CD1c-positive myeloid dendritic cell (primary cell): ENCODE measurements at regions not wholly inside any gene's neighbourhood (a gene's known extent, or its start where the extent isn't known, plus 50 kb on each side); places are given as distances from the start of the nearest gene placed in this dataset.

Experiments used
- DNase-seq: peaks from one replicate; pipeline ENCODE4 v3.0.0-alpha.2; 2016; ENCODE audit errors: extremely low spot score

DNA sequence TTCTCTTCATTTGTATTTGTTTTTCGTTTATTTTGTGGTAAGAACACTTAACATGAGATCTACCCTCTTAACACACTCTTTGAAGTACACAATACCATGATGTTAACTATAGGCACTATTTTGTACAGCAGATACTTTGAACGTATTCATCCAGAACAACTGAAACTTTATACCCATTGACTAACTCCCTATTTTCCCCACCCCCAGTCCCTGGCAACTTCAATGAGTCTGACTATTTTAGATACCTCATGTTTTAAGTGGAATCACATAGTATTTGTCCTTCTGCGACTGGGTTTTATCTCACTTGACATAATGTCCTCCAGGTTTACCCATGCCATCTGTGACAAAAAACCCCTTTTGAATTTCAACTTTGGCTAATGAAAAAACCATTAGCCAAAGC, 356.3 kb upstream of the CDH20 start:
- DNase-seq: no peak

DNA sequence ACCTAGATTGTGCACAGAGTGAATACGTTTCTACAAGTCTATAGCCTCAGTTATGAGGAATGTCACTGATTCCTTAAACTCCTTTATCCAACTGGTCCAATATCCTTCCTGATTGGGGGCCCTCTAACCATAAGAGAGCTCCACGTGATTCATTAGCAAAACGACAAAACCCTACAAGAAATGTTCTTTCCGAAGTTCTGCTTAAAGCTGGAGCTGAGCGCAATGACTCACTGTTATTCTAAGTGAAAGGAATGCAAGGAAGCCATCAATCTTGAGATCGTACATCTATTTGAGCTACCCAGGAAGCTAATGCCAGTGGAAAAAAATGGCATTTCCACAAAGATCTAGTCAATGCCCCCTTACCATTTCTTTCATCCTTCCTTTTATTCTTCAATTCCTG, 354.9 kb upstream of the CDH20 start:
- DNase-seq: no peak

DNA sequence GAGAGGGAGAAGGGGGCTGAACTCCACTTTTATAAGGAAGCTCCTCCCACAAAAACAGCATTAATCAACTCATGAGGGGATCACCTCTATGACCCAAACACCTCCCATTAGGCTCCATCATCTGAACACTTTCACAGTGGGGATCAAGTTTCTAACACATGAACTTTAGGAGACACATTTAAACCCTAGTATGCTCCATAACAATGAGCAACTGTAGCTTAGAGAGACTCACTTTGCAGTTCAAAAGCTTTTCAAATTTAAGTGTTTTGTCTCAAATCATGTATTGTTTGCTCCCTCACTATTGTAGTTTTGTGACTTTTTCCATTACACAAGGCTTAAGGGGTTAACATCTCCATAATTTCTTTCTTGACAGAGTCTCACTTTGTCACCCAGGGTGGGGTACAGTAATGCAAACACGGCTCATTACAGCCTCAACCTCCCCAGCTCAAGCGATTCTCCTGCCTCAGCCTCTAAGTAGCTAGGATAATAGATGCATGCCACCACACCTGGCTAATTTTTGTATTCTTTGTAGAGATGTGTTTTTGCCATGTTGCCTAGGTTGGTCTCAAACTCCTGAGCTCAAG, 352.7 kb upstream of the CDH20 start:
- DNase-seq: no peak

DNA sequence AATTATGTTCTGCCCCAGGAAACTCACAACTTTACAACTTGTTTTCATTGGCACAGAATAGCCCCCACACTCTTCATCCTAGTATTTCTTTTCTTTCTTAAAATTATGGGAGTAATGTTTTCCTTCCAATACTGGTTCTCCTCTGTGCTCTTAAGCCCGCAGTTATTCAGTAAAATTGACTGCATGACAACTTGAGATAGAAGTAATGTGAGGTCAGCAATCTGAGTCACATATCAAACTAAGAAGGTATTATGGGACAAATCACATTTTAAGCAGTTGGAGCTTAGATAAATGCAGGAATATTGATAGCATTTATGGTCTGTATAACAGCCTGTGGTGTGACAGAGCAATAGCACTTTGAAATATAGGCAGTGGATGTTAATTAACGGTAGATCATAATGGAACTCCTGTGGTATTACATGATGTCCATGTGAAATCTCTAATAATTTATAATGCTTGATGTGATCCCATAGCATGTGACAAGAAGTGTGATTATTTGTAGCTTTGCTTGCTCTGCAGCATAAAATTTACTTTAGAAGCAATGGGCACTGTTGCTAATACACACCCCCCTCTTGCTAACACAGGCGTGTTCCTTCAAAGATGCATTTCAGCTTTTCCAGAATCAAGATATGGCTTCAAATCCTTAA, 351.4 kb upstream of the CDH20 start:
- no peak for DNase-seq

DNA sequence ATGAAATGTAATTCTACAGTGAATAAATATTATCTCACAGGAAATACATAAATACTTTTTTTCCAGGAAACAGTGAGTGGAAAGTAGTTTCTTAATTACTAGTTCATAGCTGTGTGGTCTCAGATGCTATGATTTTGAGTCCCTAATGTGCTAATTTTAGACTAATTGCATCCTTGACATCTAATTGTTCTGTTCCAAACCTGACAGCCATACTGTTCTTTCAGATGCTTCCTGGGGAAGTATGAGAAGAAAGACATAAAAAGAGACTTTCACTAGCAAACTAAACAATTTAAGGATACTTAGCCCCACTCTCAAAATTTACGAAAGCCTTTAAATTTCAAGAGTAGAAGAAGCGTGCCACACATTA, 350.9 kb upstream of the CDH20 start:
- DNase-seq: no peak

DNA sequence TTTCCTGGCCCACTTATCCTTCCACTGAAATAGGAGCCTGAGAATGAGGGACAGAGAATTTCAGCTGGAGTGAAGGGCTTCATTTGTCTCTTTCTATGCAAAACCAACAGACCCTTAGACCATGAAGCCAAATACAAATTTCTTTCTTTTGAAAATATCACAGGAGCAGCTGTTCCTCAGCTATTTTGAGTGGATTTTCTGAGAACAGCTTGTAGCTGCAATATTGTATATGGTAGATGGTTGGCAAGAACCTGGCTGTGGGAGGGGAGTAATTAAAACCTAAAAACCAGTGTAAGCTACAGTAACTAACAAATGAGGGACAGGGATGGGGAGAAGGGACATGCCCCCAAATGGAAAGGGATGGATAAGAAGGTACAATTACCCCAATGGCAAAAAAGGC, 350.3 kb upstream of the CDH20 start:
- DNase-seq: no peak

DNA sequence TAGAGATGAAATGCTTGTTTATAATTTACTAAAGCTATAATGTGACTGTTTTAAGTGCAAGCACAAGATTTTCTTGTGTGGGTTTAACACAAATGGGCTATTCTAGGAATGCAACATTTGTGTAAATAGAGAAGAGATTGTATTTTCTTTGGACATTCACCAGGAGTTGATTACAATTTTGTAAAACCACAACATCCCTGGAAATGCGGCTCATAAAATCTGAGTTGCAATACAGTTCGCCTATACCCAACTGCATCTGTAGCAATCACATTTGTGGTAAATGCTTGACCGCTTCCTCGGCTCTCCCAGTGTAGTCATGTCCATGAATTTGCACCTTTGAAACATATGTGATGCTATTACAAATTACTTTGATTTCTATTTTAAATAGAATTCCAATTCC, 348.7 kb upstream of the CDH20 start:
- DNase-seq: no peak

DNA sequence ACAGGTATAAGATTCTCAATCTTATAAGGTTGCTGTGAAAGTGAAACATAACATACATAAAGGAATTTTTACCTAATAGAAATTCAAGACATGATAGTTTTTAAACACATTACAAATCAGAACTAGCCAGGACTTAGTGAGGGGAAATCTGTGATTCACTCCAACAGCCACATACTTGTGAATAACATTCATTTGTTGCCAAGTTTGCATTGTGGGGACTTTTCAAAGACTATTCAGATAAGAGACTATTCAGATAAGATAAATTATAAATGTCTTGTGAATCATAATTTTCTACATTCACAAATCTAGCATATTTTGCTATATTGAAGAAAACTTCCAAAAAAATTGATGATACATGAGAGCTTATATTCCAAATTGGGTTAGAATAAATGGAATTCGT, 345.3 kb upstream of the CDH20 start:
- DNase-seq: no peak

DNA sequence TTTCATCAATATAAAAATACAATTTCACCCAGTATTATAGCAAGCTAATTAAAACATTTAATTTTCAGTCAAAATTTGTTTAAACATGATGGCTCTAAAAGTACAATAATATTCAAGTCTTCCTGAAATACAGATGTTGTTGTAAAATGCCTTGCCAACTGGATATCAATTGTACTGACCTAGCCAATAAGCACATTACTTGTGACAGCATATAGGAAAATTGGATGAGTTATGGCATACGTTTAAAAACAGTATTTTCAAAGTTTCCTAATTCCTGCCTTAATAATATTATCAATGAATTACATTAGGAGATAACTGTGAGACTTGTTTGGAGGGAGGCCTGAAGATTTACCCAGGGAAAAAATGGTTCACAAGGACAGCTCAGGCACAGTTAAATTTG, 336.9 kb upstream of the CDH20 start:
- no peak for DNase-seq

DNA sequence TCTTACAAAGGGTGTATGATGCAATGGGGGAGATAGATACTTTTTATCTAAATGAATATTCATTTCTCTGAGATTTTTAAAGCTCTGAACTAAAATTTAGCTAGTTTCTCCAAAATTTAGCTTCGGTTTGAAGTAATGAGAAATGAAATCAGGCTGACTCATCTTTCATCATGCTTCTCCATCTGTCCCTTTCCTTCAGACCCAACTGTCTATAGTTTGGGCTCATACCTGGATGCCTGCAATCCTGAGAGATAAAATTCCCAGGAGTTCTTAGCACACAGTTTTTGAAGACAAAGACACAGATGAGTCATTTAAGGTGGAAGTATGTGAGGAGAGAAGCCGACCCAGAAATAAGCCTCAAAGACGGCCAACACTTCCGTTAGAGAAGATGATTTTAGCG, 336.4 kb upstream of the CDH20 start:
- no peak for DNase-seq

DNA sequence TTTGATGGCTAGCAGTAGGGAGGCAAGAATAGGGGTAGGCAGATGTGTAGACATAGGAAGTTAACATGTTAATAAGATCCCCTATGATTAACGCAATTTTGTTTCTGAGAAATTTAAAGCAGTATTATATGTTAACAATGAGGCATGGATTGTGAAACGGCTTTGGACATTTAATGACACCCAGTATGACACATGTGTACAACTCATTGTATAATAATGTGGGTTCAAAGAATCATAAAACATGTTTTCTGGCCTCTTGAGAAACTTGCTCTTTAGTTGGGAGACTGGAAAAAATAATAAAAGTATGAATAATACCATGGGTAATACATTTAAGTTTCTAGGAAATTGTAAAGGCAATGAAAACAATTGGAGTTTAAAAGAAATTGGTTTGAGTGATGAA, 332.1 kb upstream of the CDH20 start:
- no peak for DNase-seq

DNA sequence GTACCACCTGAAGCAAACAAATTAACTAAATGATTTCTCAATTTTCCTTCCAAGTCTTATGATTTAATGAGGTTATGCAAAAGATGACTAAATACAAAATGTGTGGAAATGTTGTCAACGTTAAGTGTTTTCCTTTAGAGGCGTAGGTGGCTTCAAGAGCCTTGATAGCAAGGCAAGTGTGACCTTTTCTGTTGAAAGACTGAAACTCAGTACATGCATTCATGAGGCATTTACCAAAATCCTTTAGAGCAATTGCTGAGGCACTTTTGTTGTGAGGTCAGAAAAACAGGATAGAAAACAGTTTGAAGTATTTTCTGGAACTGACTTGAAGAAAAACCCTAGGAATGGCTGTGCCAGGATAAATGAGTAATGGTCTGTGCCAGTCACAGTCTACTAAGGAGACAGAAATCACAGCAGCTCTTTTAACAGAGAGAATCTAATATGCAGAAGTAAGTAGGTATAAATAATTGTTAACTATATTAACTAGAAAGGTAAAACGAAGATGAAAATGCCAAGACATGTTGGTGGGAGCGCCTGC, 326.5 kb upstream of the CDH20 start:
- DNase-seq: no peak

DNA sequence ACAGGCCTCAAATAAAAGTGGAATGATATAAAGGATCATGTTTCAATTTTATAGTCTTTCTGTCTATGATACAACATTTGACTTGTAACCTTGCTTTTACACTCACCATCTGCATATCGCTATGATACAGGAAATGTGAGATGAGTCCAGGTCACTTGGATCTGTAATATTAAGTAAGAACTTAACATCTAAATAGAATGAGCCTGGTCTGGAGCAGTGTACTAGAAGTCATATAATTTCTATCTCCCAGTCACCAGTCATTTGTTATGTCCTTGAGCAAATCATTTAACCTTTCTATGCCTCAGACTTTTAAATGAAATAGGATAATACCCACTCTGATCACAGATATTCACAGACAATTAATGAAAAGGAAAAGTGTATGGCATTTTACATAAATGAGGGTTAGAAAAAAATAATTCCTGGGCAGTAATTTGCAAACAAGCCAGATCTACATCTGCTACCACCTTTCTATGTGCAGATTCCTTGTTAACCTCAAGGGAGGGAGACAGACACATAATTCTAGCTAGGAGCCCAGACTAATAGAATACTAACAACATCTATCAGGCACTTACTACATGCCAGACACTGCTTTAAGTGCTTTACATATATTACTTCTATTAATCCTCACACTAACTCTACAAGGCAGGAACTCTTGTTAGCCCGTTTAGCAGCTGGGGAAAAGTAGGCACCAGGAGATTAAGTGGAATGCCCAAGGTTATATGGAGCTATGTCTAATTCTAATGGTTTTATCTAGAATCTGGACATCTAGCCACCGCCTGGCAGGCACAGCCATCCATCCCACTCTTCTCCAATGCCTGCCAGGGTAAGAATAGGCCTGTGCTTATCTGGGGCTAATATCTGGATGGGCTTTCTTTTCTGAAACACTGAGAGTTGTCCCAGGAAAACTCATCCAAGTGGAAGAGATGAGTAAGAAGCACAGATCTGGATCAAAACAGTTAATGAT, 313.6 kb upstream of the CDH20 start:
- DNase-seq: no peak

DNA sequence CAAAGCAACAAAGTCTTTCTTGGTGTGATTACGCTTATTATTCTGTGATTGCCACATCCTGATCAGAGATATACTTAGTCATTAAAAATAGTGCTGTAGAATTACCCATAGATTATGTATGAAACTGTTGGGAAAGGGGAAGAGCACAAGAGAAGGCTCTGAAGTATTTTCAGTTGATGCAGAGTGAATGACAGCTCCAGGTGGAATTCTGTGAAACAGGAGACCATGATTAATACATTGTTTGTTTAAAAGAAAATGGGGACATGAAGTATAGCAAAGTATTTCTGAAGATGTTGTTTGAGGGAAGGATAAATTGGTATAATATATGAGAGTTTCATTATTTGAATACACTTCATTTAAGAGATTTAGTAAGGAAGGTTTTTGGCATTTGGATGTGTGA, 307.6 kb upstream of the CDH20 start:
- DNase-seq: no peak

DNA sequence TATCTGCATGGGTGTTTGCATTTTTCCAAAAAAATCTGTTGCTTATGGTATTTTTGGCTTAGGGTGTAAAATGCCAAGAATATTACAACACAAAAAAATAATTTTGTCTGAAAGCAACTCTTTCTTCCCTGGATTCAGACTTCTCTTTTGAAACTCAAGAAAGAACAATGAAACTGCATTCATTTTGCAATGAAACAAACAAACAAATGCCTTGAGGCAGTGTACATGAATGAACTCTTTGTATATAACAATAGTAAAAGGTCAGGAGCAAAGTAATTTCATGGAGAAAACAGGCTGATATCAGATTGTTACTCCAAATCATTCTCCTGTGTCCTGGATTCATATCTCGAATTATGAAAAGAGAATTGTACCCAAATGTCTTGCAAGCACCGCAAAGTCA, 301.6 kb upstream of the CDH20 start:
- DNase-seq: no peak

DNA sequence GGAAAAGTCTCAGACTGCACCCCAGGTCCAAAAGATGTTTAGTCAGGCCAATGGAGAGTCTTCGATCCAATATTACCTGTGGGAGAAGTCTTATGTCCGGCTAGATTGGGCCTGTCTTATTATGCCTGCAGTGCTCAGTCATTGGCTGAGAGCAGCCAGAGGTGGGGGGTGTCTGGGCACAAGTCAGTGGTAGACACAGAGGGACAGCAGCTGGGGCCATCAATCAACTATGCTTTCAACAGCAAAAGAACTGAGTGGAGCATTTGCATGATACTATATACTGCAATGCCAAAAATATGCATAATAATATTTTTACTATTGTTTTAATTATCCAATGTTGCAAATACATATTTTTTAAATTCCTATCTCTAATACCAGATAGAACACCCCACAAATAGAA, 298.6 kb upstream of the CDH20 start:
- DNase-seq: no peak

DNA sequence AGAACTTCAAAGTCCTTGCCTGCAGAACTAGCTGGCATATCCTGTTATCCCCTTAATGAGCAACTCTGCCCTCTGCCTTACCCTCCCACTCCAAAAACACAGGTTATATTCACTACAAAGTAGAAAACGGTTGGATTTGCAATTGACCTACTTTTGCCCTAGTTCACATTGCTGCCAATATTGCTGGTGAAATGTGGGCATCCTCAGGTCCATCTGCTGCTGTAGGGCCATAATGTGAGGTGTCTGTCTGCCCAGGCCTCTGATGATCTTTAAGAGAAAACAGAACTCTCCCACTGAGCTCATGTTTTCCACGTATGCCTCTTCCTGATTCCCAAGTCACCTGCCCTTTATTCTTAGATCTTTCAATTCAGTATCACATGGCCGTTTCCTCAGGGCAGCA, 294.0 kb upstream of the CDH20 start:
- no peak for DNase-seq

DNA sequence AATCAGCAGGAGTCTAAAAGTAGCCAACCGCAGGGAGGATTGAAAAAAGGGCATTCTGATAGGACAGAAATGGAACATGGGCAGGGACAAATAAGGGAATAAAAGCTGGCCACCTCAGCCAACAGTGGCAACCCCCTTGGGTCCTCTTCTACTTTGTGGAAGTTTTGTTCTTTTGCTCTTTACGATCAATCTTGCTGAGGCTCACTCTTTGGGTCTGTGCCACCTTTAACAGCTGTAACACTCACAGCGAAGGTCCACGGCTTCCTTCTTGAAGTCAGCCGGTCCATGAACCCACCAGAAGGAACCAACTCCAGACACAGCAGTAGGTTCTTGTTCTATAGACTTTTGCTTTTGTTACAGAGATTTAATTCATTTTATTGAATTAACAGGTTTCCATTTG, 285.4 kb upstream of the CDH20 start:
- no peak for DNase-seq

DNA sequence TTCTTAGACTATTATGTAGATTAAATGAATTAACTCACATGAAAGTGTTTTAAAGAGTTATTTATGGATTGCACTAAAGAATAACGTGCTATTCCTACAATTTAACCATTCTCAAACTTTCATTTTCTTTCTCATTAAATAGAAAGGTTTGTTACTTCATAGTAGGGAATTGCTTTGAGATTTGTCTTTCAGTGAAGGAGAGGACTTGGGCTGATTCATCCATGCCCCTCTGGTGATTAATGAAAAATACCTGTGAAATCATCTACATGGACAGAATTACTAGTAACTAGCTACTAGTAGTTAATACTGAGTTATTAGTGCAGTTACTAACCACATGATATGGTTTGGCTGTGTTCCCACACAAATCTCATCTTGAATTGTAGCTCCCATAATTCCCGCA, 275.8 kb upstream of the CDH20 start:
- DNase-seq: no peak

DNA sequence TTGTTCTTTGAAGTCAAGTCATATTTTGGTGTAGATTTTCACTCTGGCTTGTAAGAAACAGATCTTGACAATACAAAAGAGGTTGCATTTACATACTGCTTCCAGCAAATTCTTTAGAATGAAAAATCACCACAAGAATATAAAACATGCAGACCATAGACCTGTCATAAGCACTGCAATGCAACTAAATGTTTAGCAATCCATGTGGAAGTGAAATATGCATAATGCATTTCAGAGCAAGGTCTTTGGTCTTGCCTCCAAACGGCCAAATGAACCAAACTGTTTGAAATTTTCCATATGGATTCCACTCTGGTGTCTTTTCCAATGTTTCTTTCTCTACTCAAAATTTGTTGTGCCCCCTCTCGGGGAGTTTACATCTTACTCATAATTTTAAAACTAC, 271.0 kb upstream of the CDH20 start:
- DNase-seq: no peak

DNA sequence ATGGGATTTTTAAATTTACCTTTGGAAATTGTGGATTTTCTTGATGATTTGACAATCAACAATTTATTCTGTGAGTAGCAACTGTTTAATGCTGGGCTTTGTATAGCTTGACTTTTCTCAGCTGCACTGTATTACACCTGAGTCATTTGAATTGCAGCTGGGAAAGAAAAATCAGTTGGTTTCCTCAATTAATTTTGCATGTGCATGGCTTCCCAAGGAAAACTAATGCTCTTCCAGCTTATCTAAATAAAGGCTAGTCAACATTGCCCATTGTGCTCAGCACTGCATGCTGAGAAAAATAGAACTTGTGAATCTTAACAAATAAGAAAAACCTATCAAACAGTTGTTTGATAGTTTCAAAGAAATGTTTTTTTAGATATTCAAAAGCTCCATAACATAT, 268.3 kb upstream of the CDH20 start:
- no peak for DNase-seq

DNA sequence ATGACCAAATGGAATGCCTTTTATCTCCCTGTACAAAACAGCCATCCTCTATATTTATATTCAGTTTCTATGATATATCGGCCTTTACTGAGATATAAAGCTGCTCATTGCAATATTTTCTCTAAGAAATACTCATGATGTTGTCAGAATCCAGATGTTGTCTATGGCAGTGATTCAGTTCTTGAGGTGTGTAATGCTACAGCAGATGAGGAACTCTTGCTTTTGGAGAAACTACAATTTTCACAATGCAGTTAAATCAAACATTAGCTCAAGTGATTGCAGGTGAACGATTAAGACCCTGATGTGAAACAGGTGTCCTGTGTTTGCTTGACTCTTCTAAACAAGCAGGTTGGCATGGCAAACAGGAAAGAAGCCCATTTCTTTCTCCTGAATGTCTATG, 256.2 kb upstream of the CDH20 start:
- DNase-seq: no peak

DNA sequence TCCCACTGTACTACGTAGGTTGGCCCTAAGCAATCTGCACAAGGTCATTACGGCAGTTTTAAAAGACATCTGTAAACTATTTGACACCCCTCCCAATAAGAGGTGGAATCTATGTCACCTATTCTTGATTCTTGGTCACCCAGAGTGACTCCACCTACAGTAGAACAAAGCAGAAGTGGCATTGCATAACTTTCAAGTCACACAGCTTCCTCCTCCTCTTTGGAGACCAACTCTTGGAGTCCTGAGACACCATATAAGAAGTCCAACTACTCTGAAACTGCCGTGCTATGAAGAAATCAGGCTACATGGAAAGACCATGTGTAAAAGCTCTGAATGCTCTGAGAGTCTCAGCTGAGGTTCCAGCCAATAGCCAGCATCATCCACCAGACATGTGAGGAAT, 253.5 kb upstream of the CDH20 start:
- no peak for DNase-seq
